MV-4-11 (cell line): ENCODE measurements at regions not wholly inside any gene's neighbourhood (a gene's known extent, or its start where the extent isn't known, plus 50 kb on each side); places are given as distances from the start of the nearest gene placed in this dataset.
"Not testable (repeated sequence)": the region's sequence is repeated elsewhere in the genome, so short reads cannot be mapped to it uniquely, and the experiment has no call there.

Experiments used
- DNase-seq: peaks from one replicate; lab custom pipeline; 2025; lab: John Stamatoyannopoulos, UW

DNA sequence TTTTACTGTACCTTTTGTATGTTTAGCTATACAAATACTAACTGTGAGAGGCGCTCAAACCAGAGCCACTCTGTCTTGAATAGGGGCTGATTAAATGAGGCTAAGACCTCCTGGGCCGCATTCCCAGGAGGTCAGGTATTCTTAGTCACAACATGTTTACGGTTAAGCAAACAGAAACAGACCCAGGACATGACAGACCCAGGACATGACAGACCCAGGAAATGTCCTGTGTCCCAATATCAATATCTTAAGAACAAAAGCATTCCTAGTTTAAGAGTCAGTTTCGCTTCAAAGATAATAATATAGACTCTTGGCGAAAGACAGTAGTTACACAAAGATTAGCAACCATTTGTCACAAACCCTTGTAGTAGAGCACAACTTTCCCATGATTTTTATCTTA is 304.5 kb downstream of the CCSER2 start:
- DNase-seq: no peak

- no peak for DNase-seq
These were observed 306.2 kb downstream of the CCSER2 start for GRCh38 chr10:84634636-84635035.

DNA sequence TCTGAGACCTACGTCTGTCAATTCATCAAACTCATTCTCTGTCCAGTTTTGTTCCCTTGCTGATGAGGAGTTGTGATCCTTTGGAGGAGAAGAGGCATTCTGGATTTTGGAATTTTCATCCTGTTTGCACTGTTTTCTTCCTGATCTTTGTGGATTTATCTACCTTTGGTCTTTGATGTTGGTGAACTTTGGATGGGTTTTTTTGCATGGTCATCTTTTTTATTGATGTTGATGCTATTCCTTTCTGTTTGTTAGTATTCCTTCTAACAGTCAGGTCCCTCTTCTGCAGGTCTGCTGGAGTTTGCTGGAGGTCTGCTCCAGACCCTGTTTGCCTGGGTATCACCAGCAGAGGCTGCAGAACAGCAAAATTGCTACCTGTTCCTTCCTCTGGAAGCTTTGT is 322.2 kb downstream of the CCSER2 start:
- DNase-seq: not testable (repeated sequence)

DNA sequence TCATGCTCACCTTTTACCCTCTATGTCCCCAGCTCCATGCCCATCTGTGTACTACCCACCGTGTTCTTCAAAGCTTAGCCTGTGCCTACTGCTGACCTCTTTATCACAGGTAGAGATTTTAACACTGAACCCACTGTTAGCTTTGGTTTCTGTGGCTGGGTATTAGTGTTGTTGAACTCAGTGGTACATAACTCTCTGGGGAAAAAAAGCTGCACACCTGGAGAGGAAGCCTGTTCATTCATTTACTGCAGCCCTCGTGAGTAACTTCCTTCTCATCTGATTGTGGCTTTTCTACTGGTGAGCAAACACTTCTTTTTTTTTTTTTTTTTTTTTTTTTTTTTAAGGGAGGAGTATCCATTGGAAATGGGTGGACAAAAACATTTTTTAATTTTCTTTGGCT is 326.3 kb downstream of the CCSER2 start:
- no peak for DNase-seq

- DNase-seq: no peak
These were observed 330.6 kb downstream of the CCSER2 start for GRCh38 chr10:84659027-84659426.

DNA sequence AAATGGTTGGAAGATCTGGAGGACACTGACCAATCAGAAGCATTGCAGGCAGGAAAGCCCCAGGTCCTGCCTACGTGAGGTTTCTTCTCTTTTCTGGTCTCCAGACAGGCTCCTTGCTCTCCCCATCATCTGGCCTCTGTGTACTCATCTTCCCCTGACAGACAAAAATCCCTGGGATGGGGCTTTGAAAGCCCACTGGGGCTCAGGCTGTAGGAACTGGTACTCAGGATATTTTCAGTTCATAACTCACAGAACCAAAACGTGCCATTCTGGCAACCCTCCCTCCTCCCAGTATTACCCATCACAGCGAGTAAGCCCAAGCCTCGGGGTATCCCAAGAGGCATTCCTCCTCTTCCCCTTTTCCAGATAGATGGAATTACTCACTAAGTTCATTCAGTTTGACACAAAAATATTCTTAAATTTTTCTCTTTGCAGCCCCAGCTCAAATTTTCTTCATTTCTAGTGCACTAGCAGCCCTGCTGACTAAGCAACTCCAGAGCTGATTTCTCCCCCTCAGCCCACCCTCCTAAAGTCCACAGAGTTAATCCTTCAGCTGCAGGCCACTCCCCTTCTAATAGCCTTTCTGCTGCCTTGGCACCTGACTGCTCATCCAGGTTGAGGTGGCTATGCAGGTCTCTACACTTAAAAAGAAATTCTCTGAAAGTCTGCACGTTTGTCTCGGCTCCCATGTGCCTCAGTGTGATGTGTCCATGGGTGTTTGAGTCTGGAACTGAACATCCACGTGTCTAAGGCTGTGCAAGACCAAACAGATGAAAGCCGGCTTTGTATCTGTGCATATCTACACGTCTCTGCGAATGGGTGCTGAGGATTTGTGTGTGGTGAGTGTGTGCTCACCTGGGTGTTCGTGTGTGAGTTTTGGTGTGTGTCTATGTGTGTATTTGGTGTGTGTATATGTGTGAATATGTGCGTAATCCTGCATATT is 331.4 kb downstream of the CCSER2 start:
- no peak for DNase-seq

DNA sequence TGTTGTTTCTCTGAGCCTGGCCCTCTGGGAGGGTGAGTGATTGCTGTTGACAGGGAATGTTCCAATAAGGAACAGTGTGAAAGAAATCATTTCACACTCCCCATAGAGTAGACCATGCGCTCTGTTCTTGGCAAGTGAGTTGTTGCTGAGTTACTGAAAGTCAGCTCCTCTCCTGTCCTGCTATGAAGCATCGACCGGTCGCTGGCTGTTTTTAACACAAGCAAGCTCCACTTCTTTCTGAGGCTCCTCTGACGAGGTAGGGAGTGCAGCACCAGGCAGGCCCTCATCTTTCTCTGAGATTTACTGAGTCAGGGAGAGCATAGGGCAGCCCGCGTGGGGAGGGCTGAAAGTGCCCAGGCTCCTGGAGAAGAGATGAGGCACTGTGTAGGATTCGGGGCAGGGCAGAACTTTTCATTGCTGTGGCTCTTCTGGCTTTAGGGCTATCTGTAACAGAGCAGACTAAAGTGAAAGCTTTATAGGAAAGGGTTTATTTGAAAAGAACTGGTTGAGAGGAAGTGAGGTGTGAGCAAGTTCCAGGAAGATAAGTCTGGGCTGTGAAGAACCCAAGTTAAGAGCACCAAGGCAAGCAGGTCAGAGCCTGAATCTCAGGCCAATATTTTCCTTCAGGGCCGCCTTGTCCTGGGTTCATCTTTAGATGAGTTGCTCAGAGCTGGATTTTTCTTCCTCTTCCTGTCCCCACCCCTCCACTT is 332.2 kb downstream of the CCSER2 start:
- DNase-seq: no peak

GRCh38 chr10:84665211-84665610 is 336.8 kb downstream of the CCSER2 start:
- DNase-seq: no peak

GRCh38 chr10:84665883-84666463 is 337.6 kb downstream of the CCSER2 start:
- no peak for DNase-seq

- no peak for DNase-seq
These were observed 339.9 kb downstream of the CCSER2 start for GRCh38 chr10:84668186-84668763.

DNA sequence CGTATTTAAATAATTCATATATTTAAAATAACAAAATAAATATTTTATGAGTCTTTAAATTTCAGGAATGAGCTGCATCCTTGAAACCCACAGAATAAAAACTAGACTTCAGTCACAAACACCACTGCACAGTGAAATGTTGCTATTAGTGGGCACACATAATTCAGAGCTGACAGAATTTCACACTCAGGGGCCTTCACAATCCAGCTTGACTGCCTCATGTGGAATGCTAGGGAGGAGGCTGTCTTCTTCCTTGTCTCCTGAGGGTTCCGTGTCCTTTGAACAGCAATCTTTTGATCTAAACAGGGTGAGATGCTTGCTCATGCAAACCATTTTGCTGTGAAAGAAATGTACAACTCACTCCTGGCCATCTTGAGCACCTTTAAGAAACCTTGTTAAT is 346.7 kb downstream of the CCSER2 start:
- no peak for DNase-seq

- no peak for DNase-seq
These were observed 348.1 kb downstream of the CCSER2 start for GRCh38 chr10:84676536-84676935.

GRCh38 chr10:84681781-84682180 is 353.4 kb downstream of the CCSER2 start:
- DNase-seq: no peak

DNA sequence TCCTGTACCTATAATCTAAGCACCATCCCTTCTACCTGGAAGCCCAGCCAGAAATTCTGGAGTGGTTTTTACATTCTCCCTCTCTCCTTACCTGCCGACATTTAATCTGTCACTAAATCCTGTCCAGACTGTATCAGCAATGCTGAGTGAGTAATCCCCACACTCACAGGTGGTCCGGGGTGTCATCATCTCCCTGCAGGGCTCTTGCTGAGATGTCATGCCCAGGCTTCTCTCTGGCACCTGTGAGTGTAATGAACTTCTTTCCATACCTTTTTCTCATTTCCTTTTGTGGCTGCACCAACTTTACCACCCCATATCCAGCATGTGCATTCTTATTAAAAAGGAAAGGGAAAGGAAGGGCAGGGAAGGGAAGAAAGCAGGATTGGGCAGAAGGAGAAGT is 355.2 kb downstream of the CCSER2 start:
- no peak for DNase-seq

- DNase-seq: no peak
These were observed 355.8 kb downstream of the CCSER2 start for GRCh38 chr10:84683980-84684740.

DNA sequence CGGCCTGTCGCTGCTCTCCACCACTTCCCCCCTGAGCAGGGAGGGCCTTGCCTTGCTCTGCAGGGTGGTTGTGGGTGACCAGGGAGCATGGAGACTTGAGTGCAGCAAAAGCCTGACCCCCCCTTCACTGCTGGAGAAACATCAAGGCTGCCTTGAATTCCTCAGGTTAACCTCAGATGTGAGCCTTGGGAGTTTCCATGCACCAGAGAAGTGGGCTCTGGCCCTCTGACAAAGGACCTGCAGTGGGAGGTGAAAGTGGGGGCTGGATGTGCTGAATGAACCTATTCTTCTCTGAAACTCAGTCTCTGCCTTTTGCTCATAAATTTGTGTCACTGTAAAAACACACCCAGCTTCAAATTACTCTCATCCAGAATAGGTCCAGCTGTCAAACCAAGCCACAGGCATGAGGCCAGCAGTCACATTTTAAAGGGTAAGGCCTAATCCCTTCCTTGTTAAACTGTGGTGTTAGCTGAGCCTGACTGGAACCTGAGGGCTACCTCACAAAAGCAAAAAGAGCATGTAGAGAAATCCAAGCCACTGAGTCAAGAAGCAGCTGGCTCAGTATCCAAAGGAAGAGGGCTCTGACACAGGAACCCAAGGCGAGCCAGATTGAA is 356.8 kb downstream of the CCSER2 start:
- DNase-seq: no peak

DNA sequence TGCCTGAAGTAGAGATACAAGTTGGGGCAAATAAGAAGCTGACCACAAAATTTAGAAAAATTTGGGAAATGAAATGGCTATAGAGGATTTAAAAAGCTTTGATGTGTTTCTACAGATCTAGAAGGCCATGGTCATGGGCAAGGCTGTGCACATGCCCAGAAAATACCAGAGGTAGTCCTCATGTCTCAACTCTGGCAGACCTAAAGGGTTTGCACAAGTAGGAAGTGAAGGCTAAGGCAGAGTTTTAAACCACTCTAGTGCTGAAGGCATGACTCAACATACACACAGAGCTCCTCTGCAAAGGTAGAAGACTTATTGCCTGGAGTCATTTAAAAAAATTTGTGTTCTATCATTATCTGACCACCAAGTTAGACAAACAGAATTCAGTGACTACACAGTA is 364.6 kb downstream of the CCSER2 start:
- no peak for DNase-seq

DNA sequence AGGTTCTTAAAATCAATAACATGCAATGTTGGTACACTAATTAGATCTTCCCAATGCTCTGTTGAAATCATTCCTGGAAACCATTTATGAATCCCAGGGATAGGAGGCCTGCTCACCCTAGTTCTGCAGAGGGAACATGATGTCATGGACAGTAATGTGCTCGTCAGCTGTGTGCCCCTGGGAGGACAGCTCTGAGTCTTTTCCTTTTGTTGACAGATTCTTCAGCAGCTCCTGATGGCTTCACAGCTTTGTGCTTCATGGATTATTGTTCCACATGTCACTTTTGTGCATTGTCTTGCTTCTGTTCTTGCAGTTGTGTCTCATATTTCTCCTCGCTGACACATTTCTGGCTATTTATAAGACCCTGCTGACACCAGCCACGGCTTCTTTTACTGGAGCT is 367.5 kb downstream of the CCSER2 start:
- no peak for DNase-seq

- DNase-seq: no peak
These were observed 368.2 kb downstream of the CCSER2 start for GRCh38 chr10:84696610-84697009.

- no peak for DNase-seq
These were observed 370.6 kb downstream of the CCSER2 start for GRCh38 chr10:84698989-84699388.

DNA sequence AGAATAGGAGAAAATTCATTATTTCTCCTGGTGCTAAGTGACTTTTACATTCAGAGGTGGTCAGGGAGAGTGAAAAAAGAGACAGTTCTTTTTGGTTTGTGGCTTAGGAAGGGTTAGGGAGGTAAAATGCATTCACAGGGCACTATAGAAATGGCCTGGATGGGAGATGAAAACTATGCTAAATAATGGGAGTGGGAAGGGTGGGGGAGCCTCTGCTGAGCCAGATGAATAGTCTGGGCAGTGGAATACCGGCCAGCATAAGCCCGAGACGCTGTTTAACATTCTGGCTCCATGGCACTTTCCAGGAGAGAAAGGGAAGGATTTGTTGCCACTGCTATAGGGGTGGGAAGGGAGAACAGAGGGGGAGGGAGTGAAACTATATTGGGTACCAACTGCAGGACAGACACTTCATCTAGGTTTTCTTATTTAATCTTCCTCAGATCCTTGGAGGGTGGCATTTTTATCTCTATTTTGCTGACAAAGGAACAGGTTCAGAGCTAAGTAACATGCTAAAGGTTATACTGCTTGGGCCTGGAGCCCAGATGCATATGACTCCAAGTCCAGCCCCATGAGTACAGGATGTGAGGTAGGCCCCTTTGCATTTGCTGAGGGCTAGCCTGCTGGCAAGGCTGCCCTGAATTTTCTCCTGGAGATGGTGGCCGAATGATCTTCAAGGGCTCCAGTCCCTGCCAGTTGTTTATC is 372.4 kb downstream of the CCSER2 start:
- no peak for DNase-seq
